Retinal pigment epithelial cell (primary cell): ENCODE measurements at regions not wholly inside any gene's neighbourhood (a gene's known extent, or its start where the extent isn't known, plus 50 kb on each side); places are given as distances from the start of the nearest gene placed in this dataset.

Experiments
- DNase-seq: peaks from one replicate; pipeline ENCODE4 v3.0.0-alpha.2; 2010; ENCODE audit warnings: low read depth
- H3K4me3 ChIP-seq: 2 replicates; pipeline ENCODE4 v1.5.1; 2011; ENCODE audit warnings: mild to moderate bottlenecking, low read length, control low read depth, moderate library complexity
- TF ChIP-seq, protein P1 (sequence below): conservative IDR thresholded peaks from 2 replicates; pipeline ENCODE4 v1.5.1; 2011; ENCODE audit warnings: low read depth, low read length, control low read depth, inconsistent platforms

DNA sequence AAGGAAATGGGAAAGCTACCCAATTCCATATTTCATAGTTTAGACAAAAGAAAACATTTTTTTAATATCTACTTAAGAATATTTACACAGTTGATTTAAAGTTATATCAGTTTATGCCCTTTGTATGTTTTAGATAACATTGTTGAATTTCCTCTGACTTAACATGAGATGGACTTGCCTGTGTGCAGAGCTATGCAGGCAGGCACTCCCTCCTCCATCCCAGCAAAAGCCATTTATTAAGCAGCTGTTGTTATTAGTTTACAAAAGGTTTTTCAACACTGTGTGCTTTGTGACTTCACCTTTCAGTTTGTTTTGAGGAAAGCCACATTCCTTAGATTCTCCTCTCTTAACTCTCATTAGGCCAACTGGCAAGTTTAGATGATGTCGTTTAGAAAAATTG is 337.5 kb upstream of the PDE3A start:
- TF ChIP-seq, protein P1, sequence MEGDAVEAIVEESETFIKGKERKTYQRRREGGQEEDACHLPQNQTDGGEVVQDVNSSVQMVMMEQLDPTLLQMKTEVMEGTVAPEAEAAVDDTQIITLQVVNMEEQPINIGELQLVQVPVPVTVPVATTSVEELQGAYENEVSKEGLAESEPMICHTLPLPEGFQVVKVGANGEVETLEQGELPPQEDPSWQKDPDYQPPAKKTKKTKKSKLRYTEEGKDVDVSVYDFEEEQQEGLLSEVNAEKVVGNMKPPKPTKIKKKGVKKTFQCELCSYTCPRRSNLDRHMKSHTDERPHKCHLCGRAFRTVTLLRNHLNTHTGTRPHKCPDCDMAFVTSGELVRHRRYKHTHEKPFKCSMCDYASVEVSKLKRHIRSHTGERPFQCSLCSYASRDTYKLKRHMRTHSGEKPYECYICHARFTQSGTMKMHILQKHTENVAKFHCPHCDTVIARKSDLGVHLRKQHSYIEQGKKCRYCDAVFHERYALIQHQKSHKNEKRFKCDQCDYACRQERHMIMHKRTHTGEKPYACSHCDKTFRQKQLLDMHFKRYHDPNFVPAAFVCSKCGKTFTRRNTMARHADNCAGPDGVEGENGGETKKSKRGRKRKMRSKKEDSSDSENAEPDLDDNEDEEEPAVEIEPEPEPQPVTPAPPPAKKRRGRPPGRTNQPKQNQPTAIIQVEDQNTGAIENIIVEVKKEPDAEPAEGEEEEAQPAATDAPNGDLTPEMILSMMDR = no peak
- no peak overlapping the region for H3K4me3 ChIP-seq
- no peak for DNase-seq

DNA sequence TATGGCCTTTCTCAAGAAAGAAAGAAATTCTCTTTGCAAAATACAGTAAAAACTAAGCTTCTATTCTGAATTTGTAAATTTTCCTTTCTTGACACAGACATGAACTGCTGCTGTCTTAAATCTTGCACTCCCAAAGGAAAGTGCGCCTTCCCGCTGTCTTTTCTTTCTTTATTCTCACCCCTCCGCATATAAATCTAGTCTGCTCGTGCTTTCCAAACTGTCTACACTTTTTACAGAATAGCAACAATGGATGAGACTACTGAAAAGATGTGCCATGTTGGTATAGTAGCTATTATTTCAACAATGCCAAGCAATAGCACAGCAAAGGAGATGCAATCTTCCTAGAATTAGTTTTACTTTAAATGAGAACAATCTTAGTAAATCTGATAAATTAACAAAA is 328.8 kb upstream of the PDE3A start:
- no peak overlapping the region for H3K4me3 ChIP-seq
- TF ChIP-seq, protein P1 = no peak

DNA sequence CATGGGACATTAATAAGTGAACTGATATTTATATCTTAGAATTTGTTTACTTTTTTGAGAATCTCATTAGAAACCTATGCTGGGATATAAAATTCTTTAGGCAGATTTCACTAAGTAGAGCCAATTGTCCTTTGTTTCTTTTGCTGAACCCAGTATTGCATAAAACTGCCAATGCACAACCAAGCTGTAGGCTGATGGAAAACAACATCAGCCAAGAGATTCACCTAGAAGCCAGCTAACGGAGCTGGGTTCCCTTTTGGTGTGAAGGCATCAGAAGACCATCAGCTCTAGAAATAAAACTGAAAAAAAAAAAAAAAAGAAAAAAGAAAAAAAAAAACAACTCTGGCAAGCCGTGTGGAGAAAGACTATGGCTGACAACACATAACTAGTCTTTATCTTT is 328.2 kb upstream of the PDE3A start:
- TF ChIP-seq, protein P1 = no peak
- DNase-seq = no peak
- no peak overlapping the region for H3K4me3 ChIP-seq

More for the DNA sequence above, 328.8 kb upstream of the PDE3A start:
- no peak for DNase-seq

GRCh38 chr12:20040831-20041230 is 327.5 kb upstream of the PDE3A start:
- no peak for DNase-seq
- H3K4me3 ChIP-seq = no peak overlapping the region
- TF ChIP-seq, protein P1 = no peak

DNA sequence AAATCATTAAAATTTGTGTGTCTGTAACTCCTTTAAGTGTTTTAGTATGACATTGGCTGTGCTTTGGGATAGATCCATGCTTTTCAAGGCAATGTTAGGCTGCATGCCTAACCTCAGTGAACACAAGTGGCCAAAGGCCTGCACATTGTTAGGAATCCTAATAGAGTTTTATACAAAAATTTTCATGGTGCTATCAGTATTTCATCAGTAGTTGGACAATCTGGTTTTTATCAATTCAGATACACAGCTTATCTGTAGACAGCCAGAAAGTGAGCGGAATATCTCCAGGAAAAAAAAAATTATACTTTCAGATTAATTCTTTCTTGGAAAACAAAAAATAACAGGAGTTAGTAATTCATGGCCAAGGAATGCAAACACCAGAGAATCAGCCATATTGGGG is 324.0 kb upstream of the PDE3A start:
- no peak for DNase-seq
- TF ChIP-seq, protein P1 = no peak
- no peak overlapping the region for H3K4me3 ChIP-seq

GRCh38 chr12:20044846-20045245 is 323.5 kb upstream of the PDE3A start:
- DNase-seq = no peak
- no peak overlapping the region for H3K4me3 ChIP-seq
- TF ChIP-seq, protein P1 = no peak

GRCh38 chr12:20047901-20048300 is 320.4 kb upstream of the PDE3A start:
- TF ChIP-seq, protein P1 = no peak
- no peak for DNase-seq
- no peak overlapping the region for H3K4me3 ChIP-seq
